ENCODE measurements at regions not wholly inside any gene's neighbourhood (a gene's known extent, or its start where the extent isn't known, plus 50 kb on each side); places are given as distances from the start of the nearest gene placed in this dataset.

GRCh38 chr13:33931397-33932311, 113.7 kb downstream of the RFC3 start:
- no peaks in the 10 kb centered on the region for H3K27me3 ChIP-seq (ENCODE audit: low read depth, low read length)
- no peak overlapping the region for H3K27ac ChIP-seq (ENCODE audit: low read length)
- H3K9me3 ChIP-seq (ENCODE audit: control insufficient read depth in 1 of 2, low read length in 2 of 2): no peaks in the 10 kb centered on the region
- no peaks in the 10 kb centered on the region for H3K36me3 ChIP-seq (ENCODE audit: control insufficient read depth in 1 of 2, insufficient read depth in 2 of 2, low read length in 2 of 2)
- H3K4me3 ChIP-seq (ENCODE audit: low read depth in 1 of 2, low read length in 2 of 2): no peak overlapping the region
- H3K4me1 ChIP-seq (ENCODE audit: control insufficient read depth in 1 of 2, insufficient read depth in 2 of 2, low read length in 2 of 2): peaks cover 0 to 6% of the 10 kb centered on the region in 2 donors

GRCh38 chr13:33932769-33933406, 114.9 kb downstream of the RFC3 start:
- H3K4me3 ChIP-seq (ENCODE audit: low read depth in 1 of 2, low read length in 2 of 2): no peak overlapping the region
- no peaks in the 10 kb centered on the region for H3K27me3 ChIP-seq (ENCODE audit: low read depth, low read length)
- H3K4me1 ChIP-seq (ENCODE audit: control insufficient read depth in 1 of 2, insufficient read depth in 2 of 2, low read length in 2 of 2): peaks cover 0 to 6% of the 10 kb centered on the region in 2 donors
- no peaks in the 10 kb centered on the region for H3K36me3 ChIP-seq (ENCODE audit: control insufficient read depth in 1 of 2, insufficient read depth in 2 of 2, low read length in 2 of 2)
- no peak overlapping the region for H3K27ac ChIP-seq (ENCODE audit: low read length)
- no peaks in the 10 kb centered on the region for H3K9me3 ChIP-seq (ENCODE audit: control insufficient read depth in 1 of 2, low read length in 2 of 2)

- H3K4me1 ChIP-seq (ENCODE audit: control insufficient read depth in 1 of 2, insufficient read depth in 2 of 2, low read length in 2 of 2): peaks cover 0 to 6% of the 10 kb centered on the region in 2 donors
- no peak overlapping the region for H3K27ac ChIP-seq (ENCODE audit: low read length)
- H3K4me3 ChIP-seq (ENCODE audit: low read depth in 1 of 2, low read length in 2 of 2): no peak overlapping the region
- no peaks in the 10 kb centered on the region for H3K36me3 ChIP-seq (ENCODE audit: control insufficient read depth in 1 of 2, insufficient read depth in 2 of 2, low read length in 2 of 2)
- H3K27me3 ChIP-seq (ENCODE audit: low read depth, low read length): no peaks in the 10 kb centered on the region
- no peaks in the 10 kb centered on the region for H3K9me3 ChIP-seq (ENCODE audit: control insufficient read depth in 1 of 2, low read length in 2 of 2)
Measured at GRCh38 chr13:33933810-33934209, 115.9 kb downstream of the RFC3 start.

GRCh38 chr13:33934343-33934742, 116.4 kb downstream of the RFC3 start:
- peaks cover 0 to 6% of the 10 kb centered on the region in 2 donors for H3K4me1 ChIP-seq (ENCODE audit: control insufficient read depth in 1 of 2, insufficient read depth in 2 of 2, low read length in 2 of 2)
- H3K36me3 ChIP-seq (ENCODE audit: control insufficient read depth in 1 of 2, insufficient read depth in 2 of 2, low read length in 2 of 2): no peaks in the 10 kb centered on the region
- H3K27ac ChIP-seq (ENCODE audit: low read length): no peak overlapping the region
- H3K9me3 ChIP-seq (ENCODE audit: control insufficient read depth in 1 of 2, low read length in 2 of 2): no peaks in the 10 kb centered on the region
- H3K27me3 ChIP-seq (ENCODE audit: low read depth, low read length): no peaks in the 10 kb centered on the region
- no peak overlapping the region for H3K4me3 ChIP-seq (ENCODE audit: low read depth in 1 of 2, low read length in 2 of 2)

- H3K27ac ChIP-seq (ENCODE audit: low read length): no peak overlapping the region
Measured at GRCh38 chr13:33934951-33935371, 117.0 kb downstream of the RFC3 start.

GRCh38 chr13:33935969-33936368, 118.0 kb downstream of the RFC3 start:
- no peaks in the 10 kb centered on the region for H3K36me3 ChIP-seq (ENCODE audit: control insufficient read depth in 1 of 2, insufficient read depth in 2 of 2, low read length in 2 of 2)
- no peak overlapping the region for H3K4me3 ChIP-seq (ENCODE audit: low read depth in 1 of 2, low read length in 2 of 2)
- H3K27ac ChIP-seq (ENCODE audit: low read length): no peak overlapping the region
- peaks cover 0 to 6% of the 10 kb centered on the region in 2 donors for H3K4me1 ChIP-seq (ENCODE audit: control insufficient read depth in 1 of 2, insufficient read depth in 2 of 2, low read length in 2 of 2)
- no peaks in the 10 kb centered on the region for H3K27me3 ChIP-seq (ENCODE audit: low read depth, low read length)
- no peaks in the 10 kb centered on the region for H3K9me3 ChIP-seq (ENCODE audit: control insufficient read depth in 1 of 2, low read length in 2 of 2)

More at GRCh38 chr13:33934951-33935371, 117.0 kb downstream of the RFC3 start:
- Histone ChIP-seq H3K36me3 (ENCODE audit: control insufficient read depth in 1 of 2, insufficient read depth in 2 of 2, low read length in 2 of 2) (no peaks in the 10 kb centered on the region), H3K4me3 (ENCODE audit: low read depth in 1 of 2, low read length in 2 of 2) (no peak overlapping the region), H3K9me3 (ENCODE audit: control insufficient read depth in 1 of 2, low read length in 2 of 2) (no peaks in the 10 kb centered on the region), H3K27me3 (ENCODE audit: low read depth, low read length) (no peaks in the 10 kb centered on the region), H3K4me1 (ENCODE audit: control insufficient read depth in 1 of 2, insufficient read depth in 2 of 2, low read length in 2 of 2) (peaks cover 0 to 6% of the 10 kb centered on the region in 2 donors)

- no peak overlapping the region for H3K27ac ChIP-seq (ENCODE audit: low read length)
- peaks cover 0 to 6% of the 10 kb centered on the region in 2 donors for H3K4me1 ChIP-seq (ENCODE audit: control insufficient read depth in 1 of 2, insufficient read depth in 2 of 2, low read length in 2 of 2)
- no peak overlapping the region for H3K4me3 ChIP-seq (ENCODE audit: low read depth in 1 of 2, low read length in 2 of 2)
- H3K27me3 ChIP-seq (ENCODE audit: low read depth, low read length): no peaks in the 10 kb centered on the region
- H3K9me3 ChIP-seq (ENCODE audit: control insufficient read depth in 1 of 2, low read length in 2 of 2): no peaks in the 10 kb centered on the region
- H3K36me3 ChIP-seq (ENCODE audit: control insufficient read depth in 1 of 2, insufficient read depth in 2 of 2, low read length in 2 of 2): no peaks in the 10 kb centered on the region
Measured at GRCh38 chr13:33937373-33938098, 119.6 kb downstream of the RFC3 start.

GRCh38 chr13:33940256-33940655, 122.3 kb downstream of the RFC3 start:
- no peak overlapping the region for H3K27ac ChIP-seq (ENCODE audit: low read length)
- no peak overlapping the region for H3K4me3 ChIP-seq (ENCODE audit: low read depth in 1 of 2, low read length in 2 of 2)
- H3K9me3 ChIP-seq (ENCODE audit: control insufficient read depth in 1 of 2, low read length in 2 of 2): no peaks in the 10 kb centered on the region
- no peaks in the 10 kb centered on the region for H3K36me3 ChIP-seq (ENCODE audit: control insufficient read depth in 1 of 2, insufficient read depth in 2 of 2, low read length in 2 of 2)
- no peaks in the 10 kb centered on the region for H3K4me1 ChIP-seq (ENCODE audit: control insufficient read depth in 1 of 2, insufficient read depth in 2 of 2, low read length in 2 of 2)
- no peaks in the 10 kb centered on the region for H3K27me3 ChIP-seq (ENCODE audit: low read depth, low read length)

GRCh38 chr13:33940898-33941297, 122.9 kb downstream of the RFC3 start:
- no peaks in the 10 kb centered on the region for H3K36me3 ChIP-seq (ENCODE audit: control insufficient read depth in 1 of 2, insufficient read depth in 2 of 2, low read length in 2 of 2)
- no peak overlapping the region for H3K27ac ChIP-seq (ENCODE audit: low read length)
- H3K27me3 ChIP-seq (ENCODE audit: low read depth, low read length): no peaks in the 10 kb centered on the region
- H3K9me3 ChIP-seq (ENCODE audit: control insufficient read depth in 1 of 2, low read length in 2 of 2): no peaks in the 10 kb centered on the region
- no peaks in the 10 kb centered on the region for H3K4me1 ChIP-seq (ENCODE audit: control insufficient read depth in 1 of 2, insufficient read depth in 2 of 2, low read length in 2 of 2)
- H3K4me3 ChIP-seq (ENCODE audit: low read depth in 1 of 2, low read length in 2 of 2): no peak overlapping the region

GRCh38 chr13:33945477-33945876, 127.5 kb downstream of the RFC3 start:
- H3K27ac ChIP-seq (ENCODE audit: low read length): no peak overlapping the region
- no peaks in the 10 kb centered on the region for H3K36me3 ChIP-seq (ENCODE audit: control insufficient read depth in 1 of 2, insufficient read depth in 2 of 2, low read length in 2 of 2)
- no peaks in the 10 kb centered on the region for H3K9me3 ChIP-seq (ENCODE audit: control insufficient read depth in 1 of 2, low read length in 2 of 2)
- no peaks in the 10 kb centered on the region for H3K27me3 ChIP-seq (ENCODE audit: low read depth, low read length)
- H3K4me3 ChIP-seq (ENCODE audit: low read depth in 1 of 2, low read length in 2 of 2): no peak overlapping the region
- no peaks in the 10 kb centered on the region for H3K4me1 ChIP-seq (ENCODE audit: control insufficient read depth in 1 of 2, insufficient read depth in 2 of 2, low read length in 2 of 2)

- no peak overlapping the region for H3K4me3 ChIP-seq (ENCODE audit: low read depth in 1 of 2, low read length in 2 of 2)
- H3K27ac ChIP-seq (ENCODE audit: low read length): no peak overlapping the region
- no peaks in the 10 kb centered on the region for H3K9me3 ChIP-seq (ENCODE audit: control insufficient read depth in 1 of 2, low read length in 2 of 2)
- no peaks in the 10 kb centered on the region for H3K27me3 ChIP-seq (ENCODE audit: low read depth, low read length)
- H3K4me1 ChIP-seq (ENCODE audit: control insufficient read depth in 1 of 2, insufficient read depth in 2 of 2, low read length in 2 of 2): no peaks in the 10 kb centered on the region
- H3K36me3 ChIP-seq (ENCODE audit: control insufficient read depth in 1 of 2, insufficient read depth in 2 of 2, low read length in 2 of 2): no peaks in the 10 kb centered on the region
Measured at GRCh38 chr13:33953203-33953602, 135.3 kb downstream of the RFC3 start.
